Coronary artery (tissue), 2 donors: ENCODE measurements at regions not wholly inside any gene's neighbourhood (a gene's known extent, or its start where the extent isn't known, plus 50 kb on each side); places are given as distances from the start of the nearest gene placed in this dataset.

Source experiments
- DNase-seq: peaks from one replicate; pipeline ENCODE4 v3.0.0-alpha.2; 2017; ENCODE audit warnings: low spot score
- H3K27ac ChIP-seq, 2 donors: fragments of 200-600 bp; sonication (generic); one replicate each; pipeline ENCODE4 v1.5.1; 2016 to 2019
- H3K4me3 ChIP-seq: fragments of 200-600 bp; sonication (generic); 2 replicates; pipeline ENCODE4 v1.5.1; 2016; ENCODE audit warnings: mild to moderate bottlenecking, moderate library complexity
- CTCF ChIP-seq: fragments of 200-600 bp; sonication (generic); IDR thresholded peaks from one replicate; pipeline ENCODE4 v1.5.1; 2019; ENCODE audit warnings: antibody characterized with exemption

- Histone ChIP-seq H3K27ac (no peak overlapping the region), H3K4me3 (no peak overlapping the region)
- DNase-seq: no peak
- TF ChIP-seq CTCF: no peak
Measured at GRCh38 chr9:16031971-16032370, 479.1 kb downstream of the CCDC171 start.

- DNase-seq: no peak
- Histone ChIP-seq H3K4me3 (no peak overlapping the region), H3K27ac (no peak overlapping the region)
- TF ChIP-seq CTCF: no peak
Measured at GRCh38 chr9:16032799-16033198, 480.0 kb downstream of the CCDC171 start.

- DNase-seq: no peak
- no peak for TF ChIP-seq CTCF
- Histone ChIP-seq H3K4me3 (no peak overlapping the region), H3K27ac (no peak overlapping the region)
Measured at GRCh38 chr9:16033253-16033652, 480.4 kb downstream of the CCDC171 start.

- TF ChIP-seq CTCF: no peak
- no peak for DNase-seq
- Histone ChIP-seq H3K27ac (no peak overlapping the region), H3K4me3 (no peak overlapping the region)
Measured at GRCh38 chr9:16033921-16034691, 481.3 kb downstream of the CCDC171 start.

GRCh38 chr9:16039218-16039987, 486.6 kb downstream of the CCDC171 start:
- Histone ChIP-seq H3K4me3 (no peak overlapping the region), H3K27ac (no peak overlapping the region)
- no peak for TF ChIP-seq CTCF
- DNase-seq: no peak

GRCh38 chr9:16039988-16040761, 487.3 kb downstream of the CCDC171 start:
- H3K27ac ChIP-seq: no peak overlapping the region
- no peak for DNase-seq

More at GRCh38 chr9:16039988-16040761, 487.3 kb downstream of the CCDC171 start:
- H3K4me3 ChIP-seq: no peak overlapping the region
- no peak for TF ChIP-seq CTCF
